HG03025 (cell line): ENCODE measurements at regions not wholly inside any gene's neighbourhood (a gene's known extent, or its start where the extent isn't known, plus 50 kb on each side); places are given as distances from the start of the nearest gene placed in this dataset.

Source experiments
- ATAC-seq: cut with Tn5 transposase; IDR thresholded peaks from one replicate; pipeline ENCODE4 v1.9.1; 2021; ENCODE audit warnings: mild to moderate bottlenecking, moderate library complexity; ENCODE audit not compliant: unreplicated experiment, low FRiP score

- no peak for ATAC-seq
Measured at GRCh38 chr3:178275311-178275710, 260.9 kb upstream of the KCNMB2 start.

GRCh38 chr3:178275793-178276192 lies 260.4 kb upstream of the KCNMB2 start:
- ATAC-seq = no peak

- ATAC-seq = no peak
Measured at GRCh38 chr3:178277605-178278004, 258.6 kb upstream of the KCNMB2 start.

GRCh38 chr3:178283561-178283960 lies 252.7 kb upstream of the KCNMB2 start:
- no peak for ATAC-seq

- ATAC-seq = no peak
Measured at GRCh38 chr3:178284181-178284580, 252.1 kb upstream of the KCNMB2 start.

- ATAC-seq = no peak
Measured at GRCh38 chr3:178288074-178288473, 248.2 kb upstream of the KCNMB2 start.

- ATAC-seq = no peak
Measured at GRCh38 chr3:178289544-178290160, 246.6 kb upstream of the KCNMB2 start.

GRCh38 chr3:178291574-178292370 lies 244.5 kb upstream of the KCNMB2 start:
- ATAC-seq = no peak

GRCh38 chr3:178295292-178295912 lies 240.8 kb upstream of the KCNMB2 start:
- ATAC-seq = no peak

- no peak for ATAC-seq
Measured at GRCh38 chr3:178297199-178297598, 239.0 kb upstream of the KCNMB2 start.

GRCh38 chr3:178297740-178298139 lies 238.5 kb upstream of the KCNMB2 start:
- no peak for ATAC-seq

GRCh38 chr3:178300441-178300959 lies 235.7 kb upstream of the KCNMB2 start:
- no peak for ATAC-seq

GRCh38 chr3:178302966-178303930 lies 233.0 kb upstream of the KCNMB2 start:
- no peak for ATAC-seq

GRCh38 chr3:178304758-178305467 lies 231.3 kb upstream of the KCNMB2 start:
- no peak for ATAC-seq

GRCh38 chr3:178306432-178307115 lies 229.7 kb upstream of the KCNMB2 start:
- no peak for ATAC-seq

GRCh38 chr3:178308771-178309170 lies 227.5 kb upstream of the KCNMB2 start:
- no peak for ATAC-seq

- no peak for ATAC-seq
Measured at GRCh38 chr3:178310949-178311348, 225.3 kb upstream of the KCNMB2 start.

- ATAC-seq = no peak
Measured at GRCh38 chr3:178313716-178314115, 222.5 kb upstream of the KCNMB2 start.

GRCh38 chr3:178318340-178318739 lies 217.9 kb upstream of the KCNMB2 start:
- no peak for ATAC-seq
